Activated B cell treated with CpG ODN at 0.5 μM for 24 hours (primary cell): ENCODE measurements at regions not wholly inside any gene's neighbourhood (a gene's known extent, or its start where the extent isn't known, plus 50 kb on each side); places are given as distances from the start of the nearest gene placed in this dataset.

Source experiments
- ATAC-seq: fragments of 200-7000 bp; cut with Tn5 transposase; one replicate; pipeline ENCODE4 v1.10.0; 2021; ENCODE audit warnings: low read depth, mild to moderate bottlenecking, moderate library complexity
- CTCF ChIA-PET: fragments of 350-600 bp; sonication (Branson Sonifier 250); formaldehyde crosslinking; loops from one replicate; lab custom pipeline; 2021; ENCODE audit warnings: antibody characterized with exemption; lab: Charles Lee
- POLR2A ChIA-PET: fragments of 350-600 bp; sonication (Branson Sonifier 250); formaldehyde crosslinking; loops from one replicate; lab custom pipeline; 2021; ENCODE audit warnings: antibody characterized with exemption; lab: Charles Lee
- DNase-seq: peaks from one replicate; pipeline ENCODE4 v3.0.0; 2022
- H3K27ac Mint-ChIP-seq: one replicate; pipeline ENCODE4 v1.8.0; 2020; ENCODE audit warnings: mixed read lengths
- H3K27me3 Mint-ChIP-seq: one replicate; pipeline ENCODE4 v1.8.0; 2021; ENCODE audit warnings: mixed read lengths
- H3K36me3 Mint-ChIP-seq: one replicate; pipeline ENCODE4 v1.8.0; 2021; ENCODE audit warnings: low read depth, mixed read lengths
- H3K4me1 Mint-ChIP-seq: one replicate; pipeline ENCODE4 v1.8.0; 2021; ENCODE audit warnings: mixed read lengths
- H3K4me3 Mint-ChIP-seq: one replicate; pipeline ENCODE4 v1.8.0; 2020; ENCODE audit warnings: mild to moderate bottlenecking, mixed read lengths
- H3K9me3 Mint-ChIP-seq: one replicate; pipeline ENCODE4 v1.8.0; 2020; ENCODE audit warnings: mixed read lengths
- intact Hi-C: fragments of 100-400 bp; cut with micrococcal nuclease; formaldehyde crosslinking; loops from one replicate; pipeline ENCODE4 v1.15.1; 2024
- TF ChIP-seq, protein P1 (sequence below): fragments of 200-600 bp; IDR thresholded peaks from one replicate; pipeline ENCODE4 v1.8.0; 2022; ENCODE audit warnings: antibody characterized with exemption, mild to moderate bottlenecking

DNA sequence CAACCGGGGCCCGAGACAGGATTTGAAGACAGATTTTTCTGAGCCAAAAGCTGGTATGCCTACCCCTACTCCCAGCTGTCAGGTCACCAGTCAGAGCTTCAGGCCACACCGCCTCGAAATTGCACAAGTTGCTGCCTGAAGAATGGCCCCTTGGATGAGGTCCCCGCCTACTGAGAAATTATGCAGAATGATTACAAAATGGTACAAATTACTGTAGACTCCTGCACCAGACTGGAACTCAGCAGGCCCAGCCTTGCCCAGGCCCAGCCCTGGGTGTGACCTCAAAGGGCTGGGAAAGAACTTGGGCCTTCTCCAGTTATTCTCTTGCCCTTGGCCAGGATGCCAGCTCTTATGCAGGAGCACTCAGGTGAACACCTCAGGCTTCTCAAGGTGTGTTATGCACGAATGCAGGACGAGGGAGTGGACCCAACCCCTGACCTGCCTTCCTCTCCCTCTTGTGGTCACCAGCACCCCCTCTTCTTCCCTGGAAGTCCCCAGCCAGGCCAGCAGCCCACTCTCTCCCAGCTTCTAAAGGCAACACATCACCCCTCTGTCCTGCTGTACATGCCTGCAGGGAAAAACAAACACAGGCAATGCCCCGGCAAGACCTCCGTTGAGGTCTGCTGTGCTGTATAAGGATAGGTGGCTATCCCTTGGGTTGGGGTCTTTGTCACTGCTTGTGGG is 88.7 kb upstream of the NAA20 start:
- ChIA-PET POLR2A (no interaction called here), CTCF (no interaction called here)
- Mint-ChIP-seq H3K27me3 (no peaks in the 10 kb centered on the region), H3K4me3 (no peak overlapping the region), H3K9me3 (no peaks in the 10 kb centered on the region), H3K4me1 (no peaks in the 10 kb centered on the region), H3K36me3 (no peaks in the 10 kb centered on the region), H3K27ac (no peak overlapping the region)
- TF ChIP-seq, protein P1, sequence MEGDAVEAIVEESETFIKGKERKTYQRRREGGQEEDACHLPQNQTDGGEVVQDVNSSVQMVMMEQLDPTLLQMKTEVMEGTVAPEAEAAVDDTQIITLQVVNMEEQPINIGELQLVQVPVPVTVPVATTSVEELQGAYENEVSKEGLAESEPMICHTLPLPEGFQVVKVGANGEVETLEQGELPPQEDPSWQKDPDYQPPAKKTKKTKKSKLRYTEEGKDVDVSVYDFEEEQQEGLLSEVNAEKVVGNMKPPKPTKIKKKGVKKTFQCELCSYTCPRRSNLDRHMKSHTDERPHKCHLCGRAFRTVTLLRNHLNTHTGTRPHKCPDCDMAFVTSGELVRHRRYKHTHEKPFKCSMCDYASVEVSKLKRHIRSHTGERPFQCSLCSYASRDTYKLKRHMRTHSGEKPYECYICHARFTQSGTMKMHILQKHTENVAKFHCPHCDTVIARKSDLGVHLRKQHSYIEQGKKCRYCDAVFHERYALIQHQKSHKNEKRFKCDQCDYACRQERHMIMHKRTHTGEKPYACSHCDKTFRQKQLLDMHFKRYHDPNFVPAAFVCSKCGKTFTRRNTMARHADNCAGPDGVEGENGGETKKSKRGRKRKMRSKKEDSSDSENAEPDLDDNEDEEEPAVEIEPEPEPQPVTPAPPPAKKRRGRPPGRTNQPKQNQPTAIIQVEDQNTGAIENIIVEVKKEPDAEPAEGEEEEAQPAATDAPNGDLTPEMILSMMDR = no peak
- intact Hi-C loops = no loop called here
- no peak for ATAC-seq
- no peak for DNase-seq

DNA sequence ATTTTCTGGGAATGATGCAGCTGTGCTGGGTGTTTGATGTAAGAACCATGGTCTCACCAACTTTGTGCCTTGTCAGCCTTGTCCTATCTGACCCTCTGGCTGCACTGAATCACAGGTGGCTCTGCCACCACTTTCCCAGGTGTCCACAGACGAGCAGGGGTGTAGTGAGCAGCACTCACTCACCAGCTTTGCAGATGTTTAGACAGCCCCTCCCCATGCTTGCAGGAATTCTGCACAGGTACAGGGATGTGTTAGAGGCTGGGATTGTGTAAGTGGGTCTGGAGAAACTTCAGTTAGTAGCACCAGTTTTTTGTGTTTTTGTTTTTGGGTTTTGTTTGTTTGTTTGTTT is 88.2 kb upstream of the NAA20 start:
- ChIA-PET POLR2A (no interaction called here), CTCF (no interaction called here)
- Mint-ChIP-seq H3K4me3 (no peak overlapping the region), H3K4me1 (peaks cover under 1% of the 10 kb centered on the region), H3K27ac (no peak overlapping the region), H3K9me3 (no peaks in the 10 kb centered on the region), H3K27me3 (no peaks in the 10 kb centered on the region), H3K36me3 (no peaks in the 10 kb centered on the region)
- intact Hi-C loops = no loop called here
- no peak for ATAC-seq
- TF ChIP-seq, protein P1 = no peak
- no peak for DNase-seq

DNA sequence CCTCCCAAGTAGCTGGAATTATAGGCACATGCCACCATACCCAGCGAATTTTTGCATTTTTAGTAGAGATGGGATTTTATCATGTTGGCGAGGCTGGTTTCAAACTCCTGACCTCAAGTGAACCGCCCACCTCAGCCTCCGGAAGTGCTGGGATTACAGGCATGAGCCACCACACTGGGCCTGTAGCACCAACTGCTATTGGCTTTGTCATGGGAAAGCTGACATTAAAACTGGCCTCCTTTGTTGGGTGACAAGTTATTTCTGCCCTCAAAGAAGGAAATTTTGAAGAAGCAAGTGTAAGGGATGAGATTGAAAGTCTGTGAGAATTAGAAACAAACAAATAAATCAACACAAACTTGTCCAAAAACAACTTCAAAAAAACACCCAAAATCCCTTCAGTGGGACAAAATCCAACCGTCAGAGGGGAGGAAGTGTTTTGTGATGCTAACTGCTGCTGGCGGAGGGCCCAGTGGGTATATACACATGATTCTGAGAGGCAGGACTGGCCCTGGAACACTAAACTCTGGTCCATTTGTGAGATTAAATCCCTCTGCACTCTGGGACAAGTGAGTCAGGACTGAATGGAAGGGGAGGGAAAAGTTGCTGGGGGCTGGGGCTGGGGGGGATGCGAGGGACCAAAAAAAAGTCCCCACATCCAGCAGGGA is 87.5 kb upstream of the NAA20 start:
- TF ChIP-seq, protein P1 = no peak
- Mint-ChIP-seq H3K4me1 (peaks cover 6% of the 10 kb centered on the region), H3K4me3 (no peak overlapping the region), H3K27ac (no peak overlapping the region), H3K27me3 (no peaks in the 10 kb centered on the region), H3K36me3 (no peaks in the 10 kb centered on the region), H3K9me3 (no peaks in the 10 kb centered on the region)
- DNase-seq = no peak
- CTCF ChIA-PET = no interaction called here
- POLR2A ChIA-PET = no interaction called here
- no peak for ATAC-seq
- intact Hi-C loops = no loop called here

DNA sequence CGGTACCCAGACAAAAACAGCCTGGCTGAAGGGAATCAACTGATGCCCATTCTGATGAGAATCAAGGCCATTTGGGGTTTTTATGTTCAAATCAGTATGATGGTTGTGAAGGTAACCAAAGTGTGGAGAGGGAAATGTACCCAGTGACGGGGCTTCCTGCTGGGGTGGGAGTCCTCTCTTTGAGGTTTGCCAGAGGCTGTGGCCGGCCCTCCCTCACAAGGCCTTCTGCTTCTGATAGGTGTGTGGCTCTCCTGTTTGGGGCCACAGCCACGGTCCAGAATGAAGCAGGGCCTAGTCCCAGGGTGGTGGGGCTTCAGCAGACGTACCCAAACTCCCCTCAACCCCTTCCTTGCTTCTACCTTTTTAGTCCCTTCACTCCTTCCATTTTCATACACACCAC is 86.7 kb upstream of the NAA20 start:
- POLR2A ChIA-PET = no interaction called here
- no peak overlapping the region for H3K4me3 Mint-ChIP-seq
- TF ChIP-seq, protein P1 = no peak

DNA sequence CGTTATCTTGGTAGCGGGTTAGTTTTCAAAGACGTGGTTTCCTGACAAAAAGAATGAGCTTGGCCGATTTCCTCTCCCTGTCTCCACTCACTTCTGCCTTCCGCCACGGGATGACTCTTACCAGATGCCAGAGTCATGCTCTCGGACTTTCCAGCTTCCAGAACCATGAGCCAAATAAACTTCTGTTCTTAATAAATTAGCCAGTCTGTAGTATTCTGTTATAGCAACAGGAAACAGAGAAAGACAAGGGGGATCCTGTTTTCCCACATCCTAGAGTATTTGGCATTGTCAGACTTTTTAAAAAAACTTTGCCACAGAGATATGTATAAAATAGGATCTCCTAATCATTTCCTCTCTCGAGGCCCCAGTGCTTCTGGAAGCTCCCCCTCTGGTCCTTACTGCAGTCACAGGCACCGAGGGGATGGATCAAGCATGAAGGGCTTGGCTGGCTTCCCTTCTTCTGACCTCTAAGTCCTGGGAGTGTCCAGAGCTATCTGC is 84.9 kb upstream of the NAA20 start:
- POLR2A ChIA-PET = no interaction called here
- H3K27ac Mint-ChIP-seq = no peak overlapping the region
- CTCF ChIA-PET = no interaction called here
- no peaks in the 10 kb centered on the region for H3K36me3 Mint-ChIP-seq
- peaks cover 32% of the 10 kb centered on the region for H3K4me1 Mint-ChIP-seq
- no peaks in the 10 kb centered on the region for H3K27me3 Mint-ChIP-seq
- H3K9me3 Mint-ChIP-seq = no peaks in the 10 kb centered on the region
- intact Hi-C loops = no loop called here
- DNase-seq (no peak), ATAC-seq (no peak)
- no peak overlapping the region for H3K4me3 Mint-ChIP-seq
- TF ChIP-seq, protein P1 = no peak

More for the DNA sequence above, 86.7 kb upstream of the NAA20 start:
- Mint-ChIP-seq H3K4me1 (peaks cover 14% of the 10 kb centered on the region), H3K9me3 (no peaks in the 10 kb centered on the region), H3K27ac (no peak overlapping the region), H3K36me3 (no peaks in the 10 kb centered on the region), H3K27me3 (no peaks in the 10 kb centered on the region)
- CTCF ChIA-PET = no interaction called here
- DNase-seq = no peak
- no peak for ATAC-seq
- intact Hi-C loops = no loop called here
